ENCODE measurements at regions not wholly inside any gene's neighbourhood (a gene's known extent, or its start where the extent isn't known, plus 50 kb on each side); places are given as distances from the start of the nearest gene placed in this dataset.
"Not testable (repeated sequence)": the region's sequence is repeated elsewhere in the genome, so short reads cannot be mapped to it uniquely, and the experiment has no call there.

DNA sequence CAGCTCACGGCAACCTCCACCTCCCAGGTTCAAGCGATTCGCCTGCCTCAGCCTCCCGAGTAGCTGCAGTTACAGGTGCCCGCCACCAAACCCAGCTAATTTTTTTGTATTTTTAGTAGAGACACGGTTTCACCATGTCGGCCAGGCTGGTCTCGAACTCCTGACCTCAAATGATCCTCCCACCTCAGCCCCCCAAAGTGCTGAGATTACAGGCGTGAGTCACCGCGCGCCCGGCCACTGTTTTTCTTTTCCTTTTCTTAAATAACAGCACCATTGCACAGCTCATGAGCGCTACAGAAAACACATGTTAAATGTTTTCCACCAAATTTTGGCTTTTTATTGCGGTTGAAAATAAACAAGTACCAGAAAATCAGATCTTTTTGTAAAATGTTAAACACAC lies 195.5 kb downstream of the CRLF2 start:
- not testable (repeated sequence) for TF ChIP-seq EP300, POLR2A (IDR thresholded peaks at IDR 0.05)
